Peyer's patch (tissue), 4 donors: ENCODE measurements at regions not wholly inside any gene's neighbourhood (a gene's known extent, or its start where the extent isn't known, plus 50 kb on each side); places are given as distances from the start of the nearest gene placed in this dataset.

Source experiments
- CTCF ChIP-seq, 6 experiments: fragments of 450-650 bp in 4 of 6; fragments of 200-600 bp in 2 of 6; sonication (generic) in 1 of 6; IDR thresholded peaks; one replicate each; pipeline ENCODE4 v1.5.1; 2017 to 2019; ENCODE audit warnings: antibody characterized with exemption in 6 of 6, mild to moderate bottlenecking in 3 of 6, moderate library complexity in 1 of 6
- POLR2A ChIP-seq, 2 donors: fragments of 450-650 bp; IDR thresholded peaks; one replicate each; pipeline ENCODE4 v1.5.1; 2017; ENCODE audit warnings: antibody characterized with exemption in 2 of 2, mild to moderate bottlenecking in 2 of 2, moderate library complexity in 2 of 2

DNA sequence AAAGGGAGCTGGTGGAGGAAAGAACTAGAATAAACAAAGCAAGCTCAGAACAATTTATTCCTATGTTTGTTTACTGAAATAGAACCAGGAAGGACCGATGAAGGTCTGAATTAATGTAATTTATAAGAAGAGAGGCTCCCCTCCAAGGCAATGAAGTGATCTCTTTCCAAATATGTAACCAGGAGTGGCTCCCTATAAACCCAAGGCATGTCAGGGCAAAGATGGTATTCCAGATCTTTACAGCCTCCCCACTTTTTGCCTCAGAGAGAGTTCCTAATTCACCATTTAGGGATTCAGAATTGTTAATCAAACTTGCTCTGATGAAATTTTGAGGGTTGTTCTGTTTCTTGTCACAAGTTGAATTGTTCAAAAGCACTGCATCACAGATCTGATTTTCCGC lies 88.8 kb downstream of the HDGFL1 start:
- TF ChIP-seq CTCF (IDR thresholded peaks at IDR 0.05), result no peak
- no peak for TF ChIP-seq POLR2A (IDR thresholded peaks at IDR 0.05)
